ENCODE measurements at regions not wholly inside any gene's neighbourhood (a gene's known extent, or its start where the extent isn't known, plus 50 kb on each side); places are given as distances from the start of the nearest gene placed in this dataset.

GRCh38 chr10:105354010-105354409, 712.9 kb downstream of the SORCS3 start:
- in situ Hi-C loops (cut with HindIII; ENCODE audit: low pct_ligation_motif_present, low pct_unique_long_range_greater_than_20kb, low sequenced_read_pairs) = no loop called here

GRCh38 chr10:105352827-105353226, 711.7 kb downstream of the SORCS3 start:
- in situ Hi-C loops (cut with HindIII; ENCODE audit: low pct_ligation_motif_present, low pct_unique_long_range_greater_than_20kb, low sequenced_read_pairs) = no loop called here

More at GRCh38 chr10:105354010-105354409, 712.9 kb downstream of the SORCS3 start:
- no peak for DNase-seq

GRCh38 chr10:105352281-105352680, 711.2 kb downstream of the SORCS3 start:
- DNase-seq = no peak
- in situ Hi-C loops (cut with HindIII; ENCODE audit: low pct_ligation_motif_present, low pct_unique_long_range_greater_than_20kb, low sequenced_read_pairs) = no loop called here

More at GRCh38 chr10:105352827-105353226, 711.7 kb downstream of the SORCS3 start:
- DNase-seq = no peak

GRCh38 chr10:105351187-105351586, 710.1 kb downstream of the SORCS3 start:
- no peak for DNase-seq
- in situ Hi-C loops (cut with HindIII; ENCODE audit: low pct_ligation_motif_present, low pct_unique_long_range_greater_than_20kb, low sequenced_read_pairs) = no loop called here

GRCh38 chr10:105347487-105347886, 706.4 kb downstream of the SORCS3 start:
- in situ Hi-C loops (cut with HindIII; ENCODE audit: low pct_ligation_motif_present, low pct_unique_long_range_greater_than_20kb, low sequenced_read_pairs) = no loop called here
- DNase-seq = no peak

- DNase-seq = no peak
- in situ Hi-C loops (cut with HindIII; ENCODE audit: low pct_ligation_motif_present, low pct_unique_long_range_greater_than_20kb, low sequenced_read_pairs) = no loop called here
These were observed 701.5 kb downstream of the SORCS3 start for GRCh38 chr10:105342606-105343005.

GRCh38 chr10:105339669-105340068, 698.6 kb downstream of the SORCS3 start:
- no peak for DNase-seq
- in situ Hi-C loops (cut with HindIII; ENCODE audit: low pct_ligation_motif_present, low pct_unique_long_range_greater_than_20kb, low sequenced_read_pairs) = no loop called here

- no peak for DNase-seq
These were observed 687.5 kb downstream of the SORCS3 start for GRCh38 chr10:105328503-105329133.

More at GRCh38 chr10:105328503-105329133, 687.5 kb downstream of the SORCS3 start:
- in situ Hi-C loops (cut with HindIII; ENCODE audit: low pct_ligation_motif_present, low pct_unique_long_range_greater_than_20kb, low sequenced_read_pairs) = no loop called here

Measured in ACHN (cell line).